HUES6 (cell line): ENCODE measurements at regions not wholly inside any gene's neighbourhood (a gene's known extent, or its start where the extent isn't known, plus 50 kb on each side); places are given as distances from the start of the nearest gene placed in this dataset.

Experiments
- H3K27ac ChIP-seq: 2 replicates; pipeline ENCODE4 v1.7.0; 2013; ENCODE audit warnings: low read depth, mild to moderate bottlenecking, low read length, inconsistent platforms
- H3K27me3 ChIP-seq: 2 replicates; pipeline ENCODE4 v1.6.1; 2013; ENCODE audit warnings: low read length; ENCODE audit not compliant: control insufficient read depth, insufficient read depth
- H3K36me3 ChIP-seq: 2 replicates; pipeline ENCODE4 v1.6.1; 2013; ENCODE audit warnings: low read length; ENCODE audit not compliant: control insufficient read depth, insufficient read depth
- H3K4me1 ChIP-seq: 2 replicates; pipeline ENCODE4 v1.6.1; 2013; ENCODE audit warnings: low read length; ENCODE audit not compliant: control insufficient read depth, insufficient read depth
- H3K4me3 ChIP-seq: 2 replicates; pipeline ENCODE4 v1.5.1; 2013; ENCODE audit warnings: low read depth, low read length
- H3K9ac ChIP-seq: one replicate; pipeline ENCODE4 v1.6.1; 2013; ENCODE audit warnings: mild to moderate bottlenecking, low read length
- H3K9me3 ChIP-seq: 2 replicates; pipeline ENCODE4 v1.6.1; 2013; ENCODE audit warnings: low read depth, low read length; ENCODE audit not compliant: control insufficient read depth, insufficient read depth

DNA sequence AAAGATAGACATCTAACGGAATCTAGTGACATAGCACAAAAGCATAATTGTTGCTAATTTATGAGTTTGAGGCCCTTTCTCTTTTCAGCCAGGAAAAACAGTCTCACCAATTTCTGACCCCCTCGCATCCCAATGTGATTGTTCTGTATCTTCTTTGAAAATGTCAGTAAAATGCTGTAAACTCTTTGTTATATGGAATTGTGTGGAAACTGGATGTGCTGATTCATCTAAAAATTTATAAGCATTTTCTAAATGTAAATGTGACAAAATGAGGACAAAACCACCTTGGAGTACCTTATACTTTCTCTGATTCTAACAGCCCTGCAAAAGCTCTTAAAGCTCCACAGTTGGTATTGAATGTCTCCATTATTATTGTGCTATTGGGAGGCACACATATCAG, 70.9 kb upstream of the MME start:
- no peaks in the 10 kb centered on the region for H3K36me3 ChIP-seq
- H3K4me3 ChIP-seq: no peak overlapping the region
- peaks cover 14% of the 10 kb centered on the region for H3K9me3 ChIP-seq

GRCh38 chr3:155007729-155008128, 72.4 kb upstream of the MME start:
- H3K36me3 ChIP-seq: no peaks in the 10 kb centered on the region
- no peak overlapping the region for H3K4me3 ChIP-seq
- H3K27me3 ChIP-seq: no peaks in the 10 kb centered on the region
- no peak overlapping the region for H3K9ac ChIP-seq
- no peak overlapping the region for H3K27ac ChIP-seq
- H3K9me3 ChIP-seq: peaks cover 19% of the 10 kb centered on the region
- no peaks in the 10 kb centered on the region; the same call in 1 of the 2 replicates for H3K4me1 ChIP-seq

More for the DNA sequence above, 70.9 kb upstream of the MME start:
- Histone ChIP-seq H3K9ac (no peak overlapping the region), H3K4me1 (no peaks in the 10 kb centered on the region; the same call in 1 of the 2 replicates), H3K27ac (no peak overlapping the region), H3K27me3 (no peaks in the 10 kb centered on the region)

DNA sequence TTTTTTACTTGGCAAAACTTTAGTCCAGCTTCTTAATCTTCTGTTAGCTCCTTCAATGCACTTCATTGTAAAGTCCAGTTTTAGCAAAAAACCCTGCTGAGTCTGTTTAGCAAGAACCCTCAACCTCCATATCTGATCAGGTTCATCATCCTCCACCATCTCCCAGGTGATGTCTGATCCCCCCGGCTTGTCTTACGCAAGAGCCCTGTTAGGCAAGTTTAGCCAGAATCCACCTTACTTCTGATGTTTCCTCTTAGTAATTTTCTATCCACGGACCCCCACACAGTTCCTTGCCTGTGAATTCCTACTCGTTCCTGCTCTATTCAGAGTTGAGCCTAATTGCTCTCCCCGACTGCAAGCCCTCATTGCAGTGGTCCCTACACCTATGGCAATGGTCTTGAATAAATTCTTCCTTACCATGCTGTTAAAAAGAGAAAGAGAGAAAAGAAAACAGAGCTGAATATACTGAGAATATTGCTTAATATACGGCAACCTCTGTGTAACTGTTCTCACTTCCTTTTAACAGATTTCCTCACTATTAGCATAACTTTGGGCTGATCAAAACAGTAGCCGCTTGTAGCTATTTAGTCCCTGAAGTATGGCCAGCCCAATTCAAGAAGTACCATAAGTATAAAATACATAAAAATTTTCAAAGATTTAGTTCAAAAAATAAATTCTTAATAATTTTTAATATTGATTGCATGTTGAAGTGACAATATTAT, 78.7 kb upstream of the MME start:
- no peak overlapping the region for H3K9ac ChIP-seq
- H3K36me3 ChIP-seq: no peaks in the 10 kb centered on the region
- H3K27me3 ChIP-seq: no peaks in the 10 kb centered on the region
- no peaks in the 10 kb centered on the region for H3K4me1 ChIP-seq
- peaks cover 19% of the 10 kb centered on the region for H3K9me3 ChIP-seq
- H3K27ac ChIP-seq: no peak overlapping the region
- H3K4me3 ChIP-seq: no peak overlapping the region

DNA sequence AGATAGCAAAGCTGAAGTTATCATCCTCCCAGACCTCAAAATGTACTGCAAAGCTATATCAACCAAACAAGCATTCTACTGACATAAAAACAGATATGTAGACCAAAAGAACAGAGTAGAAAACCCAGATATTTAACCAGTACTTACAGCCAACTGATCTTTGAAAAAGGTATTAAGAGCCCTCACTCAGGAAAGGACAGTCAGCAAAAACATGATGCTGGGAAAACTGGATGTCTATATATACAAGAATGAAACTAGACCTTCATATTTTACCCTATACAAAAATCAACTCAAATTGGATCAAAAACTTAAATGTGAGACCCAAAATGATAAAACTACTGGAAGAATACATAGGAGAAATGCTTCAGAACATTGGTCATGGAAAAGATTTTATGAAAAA, 87.5 kb upstream of the MME start:
- no peaks in the 10 kb centered on the region for H3K9me3 ChIP-seq
- no peaks in the 10 kb centered on the region for H3K36me3 ChIP-seq
- no peak overlapping the region for H3K27ac ChIP-seq
- no peak overlapping the region for H3K4me3 ChIP-seq
- no peaks in the 10 kb centered on the region for H3K4me1 ChIP-seq
- H3K27me3 ChIP-seq: no peaks in the 10 kb centered on the region
- H3K9ac ChIP-seq: no peak overlapping the region

- no peaks in the 10 kb centered on the region for H3K4me1 ChIP-seq
- no peaks in the 10 kb centered on the region for H3K36me3 ChIP-seq
- H3K9me3 ChIP-seq: no peaks in the 10 kb centered on the region
- H3K4me3 ChIP-seq: no peak overlapping the region
- no peak overlapping the region for H3K27ac ChIP-seq
- H3K9ac ChIP-seq: no peak overlapping the region
- no peaks in the 10 kb centered on the region for H3K27me3 ChIP-seq
These were observed 89.6 kb upstream of the MME start for GRCh38 chr3:154990543-154990942.

DNA sequence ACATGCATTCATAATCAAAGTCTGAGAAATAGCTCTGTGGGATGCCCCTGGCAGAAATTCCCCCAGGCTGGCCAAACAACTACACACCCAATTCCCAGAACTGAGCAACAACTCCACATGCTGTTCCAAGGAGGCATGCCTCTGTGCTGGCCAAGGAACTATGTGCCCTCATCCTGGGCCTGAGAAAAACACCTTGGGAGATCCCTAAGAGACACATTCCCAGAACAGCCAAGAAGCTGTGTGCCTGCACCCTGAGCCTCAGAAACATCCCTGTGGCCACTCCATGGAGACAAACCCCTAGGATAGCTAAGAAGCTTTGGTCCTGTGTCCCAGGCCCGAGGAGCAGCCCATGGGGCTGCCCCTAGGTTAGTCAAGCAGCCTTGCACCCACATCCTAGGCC, 92.3 kb upstream of the MME start:
- Histone ChIP-seq H3K9ac (no peak overlapping the region), H3K4me3 (no peak overlapping the region), H3K27me3 (no peaks in the 10 kb centered on the region), H3K9me3 (no peaks in the 10 kb centered on the region), H3K36me3 (no peaks in the 10 kb centered on the region), H3K4me1 (no peaks in the 10 kb centered on the region), H3K27ac (no peak overlapping the region)

DNA sequence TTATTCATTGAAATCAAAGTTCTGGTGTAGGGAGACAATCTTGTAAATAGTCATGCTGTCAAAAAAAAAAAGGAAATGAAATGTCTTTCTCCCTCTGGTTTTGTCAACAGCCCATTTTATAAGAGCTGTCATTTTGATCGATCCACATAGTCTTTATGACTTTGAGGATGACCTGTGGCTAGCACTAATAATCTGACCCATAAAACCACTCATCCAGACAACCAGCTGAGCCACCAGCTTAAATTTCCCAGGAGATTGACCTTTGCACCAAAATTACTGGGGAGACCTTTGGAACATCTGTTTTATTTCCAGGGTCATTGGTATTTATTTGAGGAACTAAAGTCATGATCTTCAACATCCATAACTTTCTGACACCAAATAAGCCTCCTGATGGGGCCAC, 98.5 kb upstream of the MME start:
- no peaks in the 10 kb centered on the region for H3K4me1 ChIP-seq
- no peak overlapping the region for H3K4me3 ChIP-seq
- H3K27me3 ChIP-seq: no peaks in the 10 kb centered on the region
- H3K9ac ChIP-seq: no peak overlapping the region
- H3K36me3 ChIP-seq: no peaks in the 10 kb centered on the region
- H3K27ac ChIP-seq: no peak overlapping the region
- H3K9me3 ChIP-seq: no peaks in the 10 kb centered on the region

DNA sequence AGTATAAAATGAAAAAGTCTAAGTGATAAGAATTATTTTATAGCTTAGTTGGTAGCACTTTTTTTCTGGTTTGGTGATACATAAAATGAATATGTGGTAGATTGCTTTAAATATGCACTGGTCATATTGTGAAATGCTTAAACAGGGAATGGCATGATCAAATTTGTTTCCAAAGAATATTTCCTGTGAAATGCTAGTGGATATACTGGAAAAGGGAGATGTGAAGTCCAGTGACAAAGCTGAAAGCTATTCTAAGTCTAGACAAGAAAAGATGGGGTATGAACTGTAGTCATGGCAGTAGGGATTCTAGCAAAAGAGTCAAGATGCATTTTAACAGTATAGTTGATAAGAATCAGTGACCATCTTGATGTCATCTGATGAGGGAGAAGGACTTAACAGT, 98.9 kb upstream of the MME start:
- Histone ChIP-seq H3K27me3 (no peaks in the 10 kb centered on the region), H3K36me3 (no peaks in the 10 kb centered on the region), H3K27ac (no peak overlapping the region), H3K4me3 (no peak overlapping the region), H3K9me3 (no peaks in the 10 kb centered on the region), H3K4me1 (no peaks in the 10 kb centered on the region), H3K9ac (no peak overlapping the region)

DNA sequence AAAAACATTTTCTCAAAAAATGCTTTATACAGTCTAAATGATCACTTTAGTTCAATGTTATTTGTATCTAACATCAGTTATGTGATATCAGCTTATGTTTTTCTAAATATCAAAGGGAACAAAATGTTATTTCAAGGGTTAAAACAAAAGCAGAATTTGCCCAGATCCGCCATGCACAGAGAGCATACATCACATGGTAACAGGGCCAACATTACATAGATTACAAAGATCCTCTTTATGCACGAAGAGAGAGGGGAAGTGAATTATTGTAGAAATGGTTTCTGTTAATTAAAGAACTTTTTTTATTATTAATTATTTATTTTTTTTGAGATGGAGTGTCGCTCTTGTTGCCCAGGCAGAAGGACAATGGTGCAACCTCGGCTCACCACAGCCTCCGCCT, 100.8 kb upstream of the MME start:
- Histone ChIP-seq H3K4me1 (no peaks in the 10 kb centered on the region), H3K4me3 (no peak overlapping the region), H3K9ac (no peak overlapping the region), H3K9me3 (no peaks in the 10 kb centered on the region), H3K27me3 (no peaks in the 10 kb centered on the region), H3K27ac (no peak overlapping the region), H3K36me3 (no peaks in the 10 kb centered on the region)

GRCh38 chr3:154977666-154978065, 102.5 kb upstream of the MME start:
- no peaks in the 10 kb centered on the region for H3K4me1 ChIP-seq
- H3K9me3 ChIP-seq: no peaks in the 10 kb centered on the region
- H3K4me3 ChIP-seq: no peak overlapping the region
- H3K9ac ChIP-seq: no peak overlapping the region
- H3K27me3 ChIP-seq: no peaks in the 10 kb centered on the region
- H3K27ac ChIP-seq: no peak overlapping the region
- no peaks in the 10 kb centered on the region for H3K36me3 ChIP-seq

- Histone ChIP-seq H3K27me3 (no peaks in the 10 kb centered on the region), H3K9ac (no peak overlapping the region), H3K9me3 (no peaks in the 10 kb centered on the region), H3K4me1 (no peaks in the 10 kb centered on the region), H3K36me3 (no peaks in the 10 kb centered on the region), H3K27ac (no peak overlapping the region), H3K4me3 (no peak overlapping the region)
These were observed 103.8 kb upstream of the MME start for GRCh38 chr3:154976072-154976983.
